ENCODE measurements at regions not wholly inside any gene's neighbourhood (a gene's known extent, or its start where the extent isn't known, plus 50 kb on each side); places are given as distances from the start of the nearest gene placed in this dataset.

DNA sequence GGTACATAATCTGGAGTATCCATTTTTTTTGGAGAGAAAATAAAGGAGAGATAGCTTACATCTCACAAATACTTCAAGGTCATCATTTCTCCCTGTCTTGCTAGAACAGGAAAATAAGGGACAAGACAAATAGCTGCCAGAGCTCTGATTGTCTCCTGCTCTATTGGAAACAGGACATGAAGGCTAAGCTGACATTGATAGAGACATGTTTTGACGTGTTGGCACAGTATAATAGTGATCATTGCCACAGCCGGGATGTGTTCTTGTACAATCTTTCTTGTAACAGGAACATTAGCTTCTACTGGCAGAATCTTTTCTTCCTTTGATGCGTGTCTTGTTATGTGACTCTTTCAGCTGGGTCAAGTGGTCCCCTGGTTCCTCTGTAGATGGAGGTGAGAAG is 279.3 kb upstream of the MTPN start:
- DNase-seq (ENCODE audit: low read depth) = no peak

DNA sequence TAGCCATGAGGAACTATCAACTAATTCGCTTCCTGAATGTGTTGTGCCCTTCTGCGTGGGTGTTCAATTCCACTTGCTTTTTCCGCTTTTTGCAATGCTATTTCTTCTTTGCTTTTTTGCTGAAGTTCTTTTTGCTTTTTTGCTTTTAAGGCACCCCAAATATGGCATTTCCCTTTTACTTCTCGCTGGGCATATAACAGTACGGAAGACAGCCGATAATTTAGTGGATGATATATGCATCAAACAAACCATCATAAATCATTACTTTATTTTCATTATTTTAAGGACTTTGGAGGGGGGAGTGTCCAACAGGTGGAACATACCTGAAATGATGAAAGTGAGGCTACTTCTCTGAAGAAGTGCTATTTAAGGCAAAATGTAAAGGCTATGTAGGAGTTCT is 277.0 kb upstream of the MTPN start:
- DNase-seq (ENCODE audit: low read depth) = no peak

DNA sequence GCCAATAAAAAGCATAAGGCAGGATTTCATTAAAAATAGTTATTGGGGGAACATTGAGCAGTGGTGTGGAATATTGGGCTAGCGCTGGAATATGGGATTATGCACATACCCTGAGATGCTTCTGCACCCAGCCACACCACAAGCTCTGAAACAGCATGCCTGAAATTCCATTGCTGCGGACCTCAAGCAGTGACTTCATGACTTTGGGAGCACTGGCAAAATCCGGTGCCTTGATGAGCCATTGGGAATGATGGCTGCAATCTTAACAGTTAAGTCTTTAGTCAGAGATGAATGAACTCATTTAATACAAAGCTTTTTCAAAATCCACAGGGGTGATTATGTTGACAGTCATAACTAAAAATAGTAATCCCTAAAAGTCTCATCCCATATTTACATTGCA is 274.7 kb upstream of the MTPN start:
- DNase-seq (ENCODE audit: low read depth) = no peak

DNA sequence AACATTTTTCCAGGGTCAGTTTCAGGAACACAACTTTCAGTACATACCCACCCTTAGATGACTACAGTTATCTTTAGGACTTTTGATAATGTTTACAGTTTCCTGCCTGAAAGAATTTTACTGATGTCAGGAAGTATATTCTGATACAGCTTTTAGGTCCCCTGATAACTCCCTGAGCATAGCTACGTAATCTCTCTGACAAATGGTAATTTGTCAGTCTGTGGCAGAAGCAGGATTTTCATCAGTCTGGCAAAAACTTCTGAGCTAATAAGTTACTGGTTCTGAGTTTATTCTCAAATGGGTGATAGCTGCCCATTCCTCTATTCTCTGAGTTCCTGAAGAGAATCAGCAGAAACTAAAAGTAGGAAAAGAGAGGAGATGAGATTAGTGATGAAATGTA is 270.1 kb upstream of the MTPN start:
- no peak for DNase-seq (ENCODE audit: low read depth)

DNA sequence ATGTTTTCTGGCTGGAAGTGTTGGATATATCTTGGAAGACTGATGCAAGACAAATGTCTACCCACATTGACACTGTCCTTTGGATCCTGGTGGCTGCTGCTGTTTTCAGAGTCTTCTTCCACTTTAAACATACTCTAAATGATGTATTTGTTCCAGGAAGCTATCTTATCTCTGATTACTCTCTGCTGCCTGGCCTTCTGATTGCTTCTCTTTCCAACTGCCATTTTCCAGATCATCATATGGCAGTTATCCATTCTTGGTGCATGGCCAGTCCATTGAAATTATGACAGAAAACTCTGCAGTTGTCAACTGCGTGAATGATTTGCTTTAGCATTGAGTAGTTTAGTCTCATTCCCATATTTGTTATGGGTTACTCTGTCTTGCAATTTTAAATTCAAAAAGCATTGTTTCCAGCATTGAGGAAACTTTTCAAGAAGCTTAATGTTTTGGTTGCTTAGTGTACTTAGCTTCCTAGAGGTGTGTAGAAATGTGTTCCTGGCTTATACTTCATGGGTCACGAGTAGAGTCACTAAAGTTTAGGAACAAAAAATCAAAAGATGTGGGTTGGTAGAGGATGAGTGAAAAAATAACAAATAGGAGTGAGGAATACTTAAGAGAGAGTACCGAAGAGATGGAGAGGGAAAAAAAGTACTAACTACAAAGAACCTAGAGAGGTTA is 268.3 kb upstream of the MTPN start:
- DNase-seq (ENCODE audit: low read depth) = no peak

DNA sequence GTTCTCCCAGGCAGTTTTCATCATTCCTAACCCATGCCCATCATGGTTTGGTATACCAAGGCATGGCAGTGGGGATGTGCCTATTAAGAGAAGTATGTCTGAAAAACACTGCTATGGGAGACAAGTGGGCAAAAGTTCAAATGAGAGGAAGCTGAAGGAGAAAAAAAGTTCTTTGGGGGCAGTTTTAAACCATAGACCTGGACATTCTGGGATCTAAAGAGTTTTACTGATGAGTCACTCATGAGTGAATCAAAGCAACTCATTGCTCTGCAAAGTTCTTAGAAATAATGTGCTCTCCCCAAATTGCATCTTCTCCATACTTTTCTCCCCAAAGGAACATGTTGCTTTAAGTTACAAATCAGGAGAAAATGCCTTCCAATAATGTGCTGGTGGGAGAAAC is 256.9 kb upstream of the MTPN start:
- DNase-seq (ENCODE audit: low read depth) = no peak

DNA sequence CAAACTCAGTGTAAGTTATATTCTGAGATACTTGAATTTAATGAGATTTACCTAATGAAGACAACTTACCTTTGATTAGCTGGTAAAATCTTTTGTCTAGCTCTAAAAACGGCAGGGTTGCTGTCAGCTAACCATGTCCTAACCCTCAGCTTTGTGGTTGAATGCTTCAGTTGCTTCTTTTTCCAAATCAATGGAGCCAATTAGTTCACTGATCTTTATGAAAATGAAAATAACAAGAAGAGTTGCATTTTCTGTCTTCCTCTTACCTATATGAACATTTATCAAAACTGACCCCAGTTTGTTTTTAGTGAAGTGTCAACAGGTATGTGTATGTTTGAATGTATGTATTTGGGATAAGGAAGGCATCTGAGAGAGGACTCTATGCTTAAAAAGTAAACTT is 253.1 kb upstream of the MTPN start:
- DNase-seq (ENCODE audit: low read depth) = no peak

DNA sequence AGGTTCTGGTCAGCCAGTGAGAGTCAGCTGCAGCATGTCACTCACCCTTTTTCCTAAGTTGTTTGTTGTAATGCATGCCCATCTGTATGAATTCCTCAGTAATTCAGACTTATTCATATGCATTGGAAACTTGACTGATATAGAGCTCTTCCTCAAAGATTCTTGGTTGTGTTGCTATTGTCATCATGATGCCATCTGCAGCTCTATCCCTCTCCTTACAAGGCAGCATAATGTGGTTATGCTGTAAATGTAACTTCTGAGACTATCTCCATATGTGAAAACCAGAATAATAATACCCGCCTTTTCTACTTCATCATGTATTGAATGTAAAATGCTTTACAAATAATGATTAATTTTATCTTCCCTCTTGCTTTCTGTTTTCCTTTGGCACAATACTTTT is 252.6 kb upstream of the MTPN start:
- DNase-seq (ENCODE audit: low read depth) = no peak

DNA sequence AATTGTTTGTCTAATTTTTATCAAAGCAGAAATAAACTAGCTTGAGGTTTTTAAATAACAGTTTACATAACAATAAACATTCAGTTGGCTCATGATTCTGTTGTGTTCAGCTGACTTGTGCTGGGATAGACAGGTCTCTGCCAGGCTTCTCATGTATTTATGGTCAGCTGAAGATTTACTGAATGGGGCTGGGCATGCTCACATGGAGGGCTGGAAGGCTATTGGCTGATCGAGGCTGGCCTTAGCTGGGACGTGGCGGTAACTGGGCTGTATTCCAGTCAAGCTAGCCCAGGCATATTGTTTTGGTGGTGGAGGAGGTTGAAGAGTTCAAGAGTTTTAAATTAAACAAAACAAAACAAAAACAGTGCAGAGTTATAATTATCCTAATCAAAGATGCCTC is 251.0 kb upstream of the MTPN start:
- no peak for DNase-seq (ENCODE audit: low read depth)

DNA sequence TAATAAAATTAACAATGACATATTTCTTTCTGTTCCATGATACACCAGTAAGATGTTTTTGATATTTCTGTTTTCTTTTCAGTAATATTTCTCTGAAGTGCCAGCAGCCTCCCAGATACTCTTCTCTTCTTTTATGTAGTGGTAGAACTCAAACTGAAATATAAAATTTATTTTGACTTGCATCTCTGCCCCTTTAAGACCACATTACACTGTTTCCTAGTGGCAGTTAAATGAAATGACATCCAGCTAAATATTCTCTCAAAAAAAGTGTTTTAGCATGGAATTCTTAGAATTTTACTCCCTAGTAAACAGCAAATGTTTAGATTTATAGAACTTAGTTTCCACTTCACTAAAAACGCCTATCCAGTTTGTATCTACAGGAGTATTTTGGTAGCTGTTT is 237.2 kb upstream of the MTPN start:
- no peak for DNase-seq (ENCODE audit: low read depth)

DNA sequence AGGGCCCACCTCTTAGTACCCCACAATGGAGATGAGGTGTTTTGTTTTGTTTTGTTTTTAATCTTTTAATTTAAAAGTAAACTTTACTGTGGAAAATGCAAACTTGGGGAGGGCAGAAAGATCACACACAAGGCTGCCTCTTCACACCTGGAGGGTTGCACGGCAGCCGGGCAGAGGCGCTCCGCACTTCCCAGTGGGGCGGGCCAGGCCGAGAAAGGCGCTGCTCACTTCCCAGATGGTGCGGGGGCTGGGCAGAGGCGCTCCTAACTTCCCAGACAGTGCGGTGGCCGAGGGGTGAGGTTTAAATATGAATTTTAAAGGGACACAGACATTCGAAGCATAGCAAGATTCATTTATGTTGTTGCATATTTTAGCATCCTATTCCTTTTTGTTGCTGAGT is 235.9 kb upstream of the MTPN start:
- DNase-seq (ENCODE audit: low read depth) = no peak

DNA sequence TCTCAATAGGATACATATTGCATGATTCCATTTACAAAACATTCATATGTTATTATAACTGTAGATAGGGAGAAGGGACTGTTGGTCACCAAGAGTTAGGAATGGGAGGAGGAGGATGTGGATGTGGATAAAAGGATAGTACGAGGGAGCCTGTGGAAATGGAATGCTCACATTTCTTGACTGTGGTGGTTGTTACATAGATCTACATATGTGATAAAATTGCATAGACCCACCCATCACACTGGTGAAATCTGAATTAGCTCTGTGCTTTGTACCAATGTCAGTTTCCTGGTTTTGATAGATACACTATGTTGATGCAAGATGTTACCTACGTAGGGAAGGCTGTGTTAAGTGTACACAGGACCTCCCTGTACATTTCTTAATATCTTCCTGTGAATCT is 233.5 kb upstream of the MTPN start:
- no peak for DNase-seq (ENCODE audit: low read depth)

DNA sequence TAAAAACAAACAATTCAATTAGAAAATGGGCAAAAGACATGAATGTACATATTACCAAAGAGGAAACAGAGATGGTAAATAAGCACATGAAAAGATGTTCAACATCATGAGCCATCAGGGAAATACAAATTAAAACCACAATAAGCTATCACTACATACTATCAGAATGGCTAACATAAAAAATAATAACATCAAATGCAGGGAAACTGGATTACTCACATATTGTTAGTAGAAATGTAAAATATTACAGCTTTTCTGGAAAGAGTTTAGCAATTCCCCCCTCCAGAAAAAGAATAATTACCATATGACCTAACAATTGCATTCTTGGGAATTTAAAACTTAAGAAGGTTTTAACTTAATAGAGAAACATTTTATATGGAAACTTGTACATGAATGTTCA is 232.9 kb upstream of the MTPN start:
- no peak for DNase-seq (ENCODE audit: low read depth)

DNA sequence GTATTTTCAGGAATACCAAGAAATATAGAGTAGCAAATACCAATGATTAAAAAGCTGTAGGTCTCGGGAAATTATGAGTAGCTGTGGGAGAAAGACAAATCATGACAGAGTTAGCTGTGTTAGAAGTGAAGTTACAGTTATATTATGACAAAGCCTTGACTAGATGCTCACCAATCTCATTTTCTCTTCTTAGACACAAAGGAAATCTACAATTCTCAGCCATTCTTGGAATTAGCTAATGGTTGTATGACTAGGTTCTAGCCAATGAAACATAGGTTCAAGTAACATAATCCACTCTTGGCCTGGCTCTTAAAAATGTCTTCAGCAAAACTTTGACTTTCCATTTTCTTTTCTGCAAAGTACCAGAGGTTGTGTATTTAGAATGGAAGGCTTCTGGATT is 228.8 kb upstream of the MTPN start:
- DNase-seq (ENCODE audit: low read depth) = no peak

DNA sequence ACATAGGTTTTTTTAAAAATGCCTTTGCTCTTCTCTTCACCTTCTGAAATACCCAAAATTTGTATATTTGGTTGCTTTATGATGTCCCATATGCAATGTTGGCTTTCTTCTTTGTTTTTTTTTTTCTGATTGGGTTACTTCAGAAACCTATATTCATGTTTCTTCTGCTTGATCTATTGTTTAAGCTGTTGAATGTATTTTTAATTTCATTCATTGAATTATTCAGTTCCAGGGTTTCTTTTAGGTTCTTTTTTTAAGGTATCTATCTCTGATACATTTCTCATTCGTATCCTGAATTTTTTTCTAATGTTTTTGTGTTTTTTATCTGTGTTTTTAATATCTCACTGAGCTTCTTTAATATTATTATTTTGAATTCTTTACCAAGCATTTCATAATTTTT is 221.0 kb upstream of the MTPN start:
- no peak for DNase-seq (ENCODE audit: low read depth)

DNA sequence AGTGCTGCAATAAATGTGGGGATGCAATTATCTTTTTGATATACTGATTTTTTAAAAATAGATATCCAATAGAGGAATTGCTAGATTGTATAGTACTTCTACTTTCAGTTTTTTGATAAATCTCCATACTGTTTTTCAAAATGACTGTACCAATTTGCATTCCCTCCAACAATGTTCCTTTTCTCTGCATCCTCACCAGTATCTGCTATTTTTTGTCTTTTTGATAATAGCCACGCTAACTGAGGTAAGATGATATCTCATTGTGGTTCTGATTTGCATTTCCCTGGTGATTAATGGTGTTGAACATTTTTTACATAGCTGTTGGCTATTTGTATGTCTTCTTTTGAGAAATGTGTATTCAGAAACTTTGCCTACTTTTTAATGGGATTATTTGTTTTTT is 217.7 kb upstream of the MTPN start:
- DNase-seq (ENCODE audit: low read depth) = no peak

DNA sequence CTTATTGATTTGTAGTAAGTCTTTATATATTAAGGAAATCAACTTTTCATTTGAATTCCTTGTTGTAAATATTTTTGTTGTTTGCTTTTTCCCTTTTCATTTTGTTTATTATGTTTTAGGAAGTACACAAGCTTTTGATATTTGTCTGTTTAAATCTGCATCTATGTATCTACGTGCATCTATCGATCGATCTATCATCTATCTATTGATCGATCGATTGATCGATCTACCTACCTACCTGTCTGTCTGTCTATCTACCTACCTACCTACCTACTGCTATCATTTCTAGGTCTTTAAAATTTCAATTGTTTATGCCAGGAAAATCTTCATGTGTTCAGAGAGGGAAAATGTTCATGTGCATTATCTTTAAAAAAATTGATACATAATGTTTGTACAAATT is 216.8 kb upstream of the MTPN start:
- no peak for DNase-seq (ENCODE audit: low read depth)

DNA sequence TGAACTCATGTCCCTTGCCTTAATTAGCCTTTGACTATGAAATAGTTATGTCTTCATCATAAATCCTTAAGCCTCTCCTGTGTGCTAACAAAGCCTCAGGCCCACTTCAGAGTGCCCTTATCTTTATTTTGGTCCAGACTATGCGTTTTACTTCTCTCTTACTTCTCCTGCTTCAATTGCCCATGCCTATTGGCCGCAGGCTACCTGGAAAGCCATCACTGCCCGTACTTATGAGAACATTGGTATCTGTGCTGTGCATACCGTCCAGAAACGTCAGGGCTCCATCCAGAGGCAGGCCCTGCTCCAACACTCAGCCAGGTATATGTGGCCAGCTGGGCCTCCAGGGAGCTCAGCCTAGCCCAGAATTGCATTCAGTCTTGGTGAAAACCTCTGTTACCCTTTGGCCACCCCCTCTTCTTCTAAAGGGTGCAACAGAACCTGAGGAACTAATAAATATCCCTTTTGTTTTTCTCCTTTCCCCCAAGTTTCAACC is 212.4 kb upstream of the MTPN start:
- no peak for DNase-seq (ENCODE audit: low read depth)

DNA sequence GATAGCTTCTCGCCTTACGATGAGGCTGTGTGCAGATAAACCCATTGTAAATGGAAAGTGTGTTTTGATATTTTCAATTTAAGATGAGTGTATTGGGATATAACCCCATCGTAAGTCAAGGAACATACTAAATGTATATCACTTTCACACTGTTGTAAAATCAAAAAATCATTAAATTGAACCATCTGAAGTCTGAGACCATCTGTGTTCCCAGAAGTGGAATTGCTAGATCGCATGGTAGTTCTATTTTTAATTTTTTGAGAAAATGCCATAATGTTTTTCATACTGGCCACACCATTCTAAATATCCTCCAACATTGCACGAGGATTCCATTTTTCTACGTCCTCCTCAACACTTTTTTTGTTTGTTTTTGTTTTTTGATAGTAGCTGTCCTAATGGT is 209.1 kb upstream of the MTPN start:
- no peak for DNase-seq (ENCODE audit: low read depth)

DNA sequence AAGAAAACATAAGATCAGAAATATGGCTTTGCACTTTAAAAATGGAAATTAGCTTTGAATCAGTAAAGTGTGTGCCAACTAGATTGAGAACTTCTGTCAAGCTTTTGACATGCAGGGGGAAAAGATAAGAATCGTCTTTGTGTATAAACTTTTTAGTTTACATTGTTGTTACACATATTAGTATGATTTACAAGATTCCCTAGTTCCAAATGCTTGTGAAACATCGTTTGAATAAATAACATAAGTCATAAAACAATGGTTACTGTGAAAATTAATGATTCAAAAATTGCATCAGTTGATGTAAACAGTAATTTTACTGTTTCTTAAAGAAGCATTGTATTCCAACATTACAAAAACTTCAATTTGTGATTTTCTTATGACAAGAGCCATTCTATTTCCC is 207.6 kb upstream of the MTPN start:
- DNase-seq (ENCODE audit: low read depth) = no peak

DNA sequence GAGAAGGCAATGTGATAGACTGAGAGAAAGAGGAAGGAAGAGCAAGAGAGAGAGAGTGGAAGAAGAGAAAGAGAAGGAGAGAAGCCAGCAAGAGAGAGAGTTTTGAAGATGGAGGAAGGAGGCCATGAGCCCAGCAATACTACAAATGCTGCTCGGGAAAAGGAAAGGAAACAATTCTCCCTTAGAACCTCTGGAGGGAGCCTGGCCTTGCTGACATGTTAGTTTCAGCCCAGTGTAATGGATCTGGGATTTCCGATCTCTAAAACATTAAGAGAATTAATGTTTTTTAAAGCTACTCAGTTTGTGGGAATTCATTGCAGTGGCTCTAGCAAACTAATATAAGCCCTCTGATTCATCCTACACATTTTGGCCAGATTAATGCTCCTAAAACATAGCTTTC is 206.8 kb upstream of the MTPN start:
- no peak for DNase-seq (ENCODE audit: low read depth)

DNA sequence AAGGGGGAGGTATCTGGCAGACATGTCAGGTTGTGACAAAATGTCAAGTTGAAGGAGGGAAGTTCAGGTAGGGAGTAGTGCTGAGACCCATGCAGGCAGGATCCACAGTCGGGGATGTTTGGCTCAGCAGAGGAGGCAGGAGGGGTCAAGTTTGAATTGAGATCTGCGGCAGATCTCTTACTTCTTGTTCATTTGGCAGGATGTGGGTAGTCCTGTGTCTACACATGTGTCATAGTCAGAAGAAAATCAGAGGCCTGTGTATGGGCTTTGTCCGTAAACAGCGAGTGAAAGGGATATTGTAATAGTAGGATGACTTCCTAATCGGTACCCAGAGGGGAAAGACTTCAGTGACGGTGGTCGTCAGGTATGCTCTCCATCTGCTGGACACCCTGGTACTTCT is 203.8 kb upstream of the MTPN start:
- DNase-seq (ENCODE audit: low read depth) = no peak

DNA sequence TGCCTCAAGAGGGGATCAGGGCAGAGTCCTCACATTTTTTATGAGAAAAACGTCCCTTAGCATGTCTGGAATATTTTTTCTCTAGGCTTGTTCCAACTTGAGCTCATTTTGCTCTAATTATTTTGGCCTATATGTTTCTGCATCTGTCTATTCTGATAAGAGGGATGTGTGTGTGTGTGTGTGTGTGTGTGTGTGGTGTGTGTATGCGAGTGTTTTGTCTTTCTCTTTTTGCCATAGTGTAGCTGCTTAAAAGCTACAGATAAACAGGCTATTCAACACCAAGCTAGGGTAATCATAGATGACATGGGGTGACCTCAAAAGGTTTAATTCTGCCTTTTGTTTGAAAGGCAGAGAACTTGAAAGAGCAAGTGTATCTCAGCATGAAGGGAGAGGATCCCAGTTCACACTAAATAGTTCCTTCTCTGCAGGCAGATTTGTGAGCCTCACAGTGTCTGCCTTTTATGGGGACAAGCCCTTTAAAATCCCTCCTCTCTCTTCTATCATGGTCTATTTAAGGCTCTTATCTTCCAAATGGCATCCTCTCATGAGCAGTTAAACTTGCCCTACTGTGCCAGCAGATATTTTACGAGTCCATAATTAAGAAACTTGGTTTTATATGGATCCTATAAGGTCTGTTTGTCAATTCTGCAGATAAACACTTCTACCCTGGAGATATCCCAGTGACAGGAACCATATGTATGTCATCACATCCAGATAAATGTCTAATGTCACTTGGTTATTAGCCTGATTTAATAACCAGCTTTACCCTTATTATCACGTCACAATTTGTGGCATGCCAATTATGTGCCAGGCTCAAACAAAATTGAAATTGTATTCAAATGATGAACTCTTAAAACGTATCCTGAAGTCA is 202.9 kb upstream of the MTPN start:
- DNase-seq (ENCODE audit: low read depth) = no peak

DNA sequence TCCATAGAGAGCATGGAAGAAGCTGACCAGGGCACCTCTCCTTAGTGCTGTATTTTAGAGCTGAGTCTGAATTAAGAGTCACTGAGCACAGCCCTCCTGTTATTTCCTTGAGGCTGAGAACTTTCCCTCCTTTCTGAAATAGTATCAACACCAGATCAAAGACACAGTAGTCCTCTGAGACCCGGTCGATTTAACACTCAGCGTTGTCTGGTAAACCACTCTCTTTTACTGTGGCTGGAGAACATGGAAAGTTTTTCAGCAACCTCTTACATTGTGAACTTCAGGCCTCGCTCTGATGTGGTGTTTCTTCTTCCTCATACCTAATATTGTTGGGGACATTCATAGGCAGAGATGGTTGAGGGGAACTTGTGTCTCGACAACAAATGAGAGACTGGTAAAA is 202.0 kb upstream of the MTPN start:
- DNase-seq (ENCODE audit: low read depth) = no peak
